HEK293 (cell line): ENCODE measurements at regions not wholly inside any gene's neighbourhood (a gene's known extent, or its start where the extent isn't known, plus 50 kb on each side); places are given as distances from the start of the nearest gene placed in this dataset.

Experiments used
- CTCF ChIA-PET: fragments of 350-600 bp; formaldehyde crosslinking; extraction: SDS; loops from one replicate; lab custom pipeline; 2021; ENCODE audit warnings: antibody characterized with exemption; lab: Yijun Ruan, JAX
- POLR2A ChIA-PET: fragments of 300-600 bp; formaldehyde crosslinking; extraction: SDS; loops from one replicate; lab custom pipeline; 2020; ENCODE audit warnings: antibody characterized with exemption, inconsistent platforms; lab: Yijun Ruan, JAX
- H3K27ac ChIP-seq: fragments of 200-500 bp; sonication (Bioruptor generic); 2 replicates; pipeline ENCODE4 v1.5.1; 2014; ENCODE audit warnings: low read depth, low read length, control low read depth, inconsistent platforms; ENCODE audit errors: extremely low read depth
- H3K36me3 ChIP-seq, 2 experiments: fragments of 200-500 bp in 1 of 2; sonication (Bioruptor generic) in 1 of 2; 1 replicate in 1 of 2; 2 replicates in 1 of 2; pipeline ENCODE4 v1.5.1; 2014 to 2017; ENCODE audit warnings: inconsistent platforms in 2 of 2, low read length in 2 of 2; ENCODE audit not compliant: control insufficient read depth in 2 of 2, insufficient read depth in 1 of 2
- H3K4me1 ChIP-seq: fragments of 200-500 bp; sonication (Bioruptor generic); 2 replicates; pipeline ENCODE4 v1.5.1; 2014; ENCODE audit warnings: mild to moderate bottlenecking, low read length, inconsistent platforms; ENCODE audit not compliant: control insufficient read depth, insufficient read depth
- H3K4me3 ChIP-seq: 2 replicates; pipeline ENCODE4 v1.5.1; 2011; ENCODE audit warnings: low read depth, mild to moderate bottlenecking, control low read depth, low read length, moderate library complexity
- H3K9me3 ChIP-seq: fragments of 200-500 bp; sonication (Bioruptor generic); 2 replicates; pipeline ENCODE4 v1.5.1; 2014; ENCODE audit warnings: low read depth, low read length, inconsistent platforms; ENCODE audit not compliant: control insufficient read depth, insufficient read depth
- GLI2 ChIP-seq: fragments of 450-650 bp; formaldehyde crosslinking; IDR thresholded peaks from 2 replicates; pipeline ENCODE4; 2017; ENCODE audit warnings: missing biosample characterization, missing genetic modification characterization, low read depth, borderline replicate concordance
- HIC1 ChIP-seq: fragments of 450-650 bp; formaldehyde crosslinking; IDR thresholded peaks from 2 replicates; pipeline ENCODE4 v1.5.1; 2016; ENCODE audit warnings: missing biosample characterization, missing genetic modification characterization
- HOXA7 ChIP-seq: sonication (generic); formaldehyde crosslinking; IDR thresholded peaks from 2 replicates; pipeline ENCODE4 v1.8.1; 2022; ENCODE audit warnings: missing genetic modification reagents, borderline replicate concordance
- IKZF3 ChIP-seq: fragments of 450-650 bp; IDR thresholded peaks from 2 replicates; pipeline ENCODE4 v1.5.0; 2018; ENCODE audit warnings: missing biosample characterization, mild to moderate bottlenecking, missing genetic modification characterization, moderate library complexity
- KLF10 ChIP-seq: fragments of 450-650 bp; IDR thresholded peaks from 2 replicates; pipeline ENCODE4 v1.5.1; 2018; ENCODE audit warnings: missing biosample characterization, mild to moderate bottlenecking, missing genetic modification characterization
- PRDM10 ChIP-seq: fragments of 450-650 bp; formaldehyde crosslinking; IDR thresholded peaks from 2 replicates; pipeline ENCODE4 v1.5.1; 2016; ENCODE audit warnings: missing biosample characterization, missing genetic modification characterization
- SALL2 ChIP-seq: fragments of 450-650 bp; formaldehyde crosslinking; IDR thresholded peaks from 2 replicates; pipeline ENCODE4 v1.5.0; 2017; ENCODE audit warnings: missing biosample characterization, mild to moderate bottlenecking, missing genetic modification characterization, borderline replicate concordance
- TRIM28 ChIP-seq: IDR thresholded peaks from 2 replicates; pipeline ENCODE4 v1.6.1; 2011; ENCODE audit warnings: low read length, control low read depth, borderline replicate concordance
- ZBTB26 ChIP-seq: fragments of 450-650 bp; formaldehyde crosslinking; optimal IDR thresholded peaks from 2 replicates; pipeline ENCODE3; 2016; ENCODE audit warnings: missing biosample characterization, mild to moderate bottlenecking, missing genetic modification characterization
- ZBTB48 ChIP-seq: fragments of 450-650 bp; formaldehyde crosslinking; IDR thresholded peaks from 2 replicates; pipeline ENCODE4 v1.5.1; 2016; ENCODE audit warnings: missing biosample characterization, missing genetic modification characterization
- ZNF202 ChIP-seq: fragments of 450-650 bp; formaldehyde crosslinking; IDR thresholded peaks from 2 replicates; pipeline ENCODE4 v1.5.1; 2016; ENCODE audit warnings: missing biosample characterization, missing genetic modification characterization, borderline replicate concordance
- ZNF248 ChIP-seq: fragments of 450-650 bp; formaldehyde crosslinking; IDR thresholded peaks from 2 replicates; pipeline ENCODE4 v1.5.1; 2017; ENCODE audit warnings: missing biosample characterization, missing genetic modification characterization
- ZNF302 ChIP-seq: fragments of 450-650 bp; formaldehyde crosslinking; IDR thresholded peaks from 2 replicates; pipeline ENCODE4 v1.5.1; 2016; ENCODE audit warnings: missing biosample characterization, missing genetic modification characterization, low read depth
- ZNF555 ChIP-seq: fragments of 450-650 bp; formaldehyde crosslinking; conservative IDR thresholded peaks from 2 replicates; pipeline ENCODE4 v1.5.1; 2017; ENCODE audit warnings: missing biosample characterization, mild to moderate bottlenecking, missing genetic modification characterization, inconsistent platforms
- ZNF645 ChIP-seq: fragments of 450-650 bp; formaldehyde crosslinking; IDR thresholded peaks from 2 replicates; pipeline ENCODE4; 2016; ENCODE audit warnings: missing biosample characterization, missing genetic modification characterization
- ZNF747 ChIP-seq: fragments of 450-650 bp; formaldehyde crosslinking; IDR thresholded peaks from 2 replicates; pipeline ENCODE4 v1.5.1; 2016; ENCODE audit warnings: missing biosample characterization, missing genetic modification characterization
- ZNF785 ChIP-seq: fragments of 450-650 bp; formaldehyde crosslinking; IDR thresholded peaks from 2 replicates; pipeline ENCODE4 v1.5.1; 2016; ENCODE audit warnings: missing biosample characterization, missing genetic modification characterization
- ZNF830 ChIP-seq: fragments of 450-650 bp; IDR thresholded peaks from 2 replicates; pipeline ENCODE4 v1.5.0; 2018; ENCODE audit warnings: missing biosample characterization, missing genetic modification characterization, low read depth, mild to moderate bottlenecking, moderate library complexity

- POLR2A ChIA-PET: no interaction called here
- H3K4me1 ChIP-seq: no peaks in the 10 kb centered on the region
- TF ChIP-seq KLF10 (tag by site-specific recombination): no peak
- TF ChIP-seq ZNF248 (tag by site-specific recombination): no peak
- TF ChIP-seq PRDM10: no peak
- TF ChIP-seq ZNF785: no peak
- no peak for TF ChIP-seq ZBTB26 (tag by site-specific recombination)
- TF ChIP-seq ZNF747 (tag by site-specific recombination): no peak
- TF ChIP-seq HOXA7: no peak
- TF ChIP-seq ZNF202 (tag by site-specific recombination): no peak
- TF ChIP-seq ZNF302: no peak
- no peak for TF ChIP-seq TRIM28
- no peak for TF ChIP-seq ZBTB48 (tag by site-specific recombination)
- no peak for TF ChIP-seq ZNF555
- TF ChIP-seq SALL2 (tag by site-specific recombination): no peak
- TF ChIP-seq IKZF3 (tag by site-specific recombination): no peak
- no peak for TF ChIP-seq HIC1 (tag by site-specific recombination)
- no peak for TF ChIP-seq ZNF645 (tag by site-specific recombination)
- TF ChIP-seq, all 188 proteins: peak for 0
- H3K27ac ChIP-seq: no peak overlapping the region
- H3K4me3 ChIP-seq: no peak overlapping the region
- CTCF ChIA-PET: interaction anchor here (0.6 kb wide), 1 partner anchor 22 kb away, joined by 4 read pairs; no protein-coding TSS in a partner anchor
- H3K9me3 ChIP-seq: no peaks in the 10 kb centered on the region
- H3K36me3 ChIP-seq: no peaks in the 10 kb centered on the region
Measured at GRCh38 chr3:78130741-78131290, 1090.9 kb downstream of the ROBO2 start.

- no peak for TF ChIP-seq GLI2 (tag by site-specific recombination)
- no peak for TF ChIP-seq ZNF830 (tag by site-specific recombination)
- Histone ChIP-seq H3K9me3 (no peaks in the 10 kb centered on the region), H3K4me1 (no peaks in the 10 kb centered on the region), H3K4me3 (no peak overlapping the region), H3K27ac (no peak overlapping the region), H3K36me3 (no peaks in the 10 kb centered on the region)
- ChIA-PET CTCF (no interaction called here), POLR2A (no interaction called here)
Measured at GRCh38 chr3:78134496-78134895, 1094.6 kb downstream of the ROBO2 start.
